GM13977 (cell line): ENCODE measurements at regions not wholly inside any gene's neighbourhood (a gene's known extent, or its start where the extent isn't known, plus 50 kb on each side); places are given as distances from the start of the nearest gene placed in this dataset.
"Not testable (repeated sequence)": the region's sequence is repeated elsewhere in the genome, so short reads cannot be mapped to it uniquely, and the experiment has no call there.

ENCODE experiments used
- DNase-seq: peaks from one replicate; pipeline ENCODE4 v3.0.0; 2012; ENCODE audit warnings: low spot score
- CTCF ChIP-seq: IDR thresholded peaks from 2 replicates; pipeline ENCODE4 v1.5.1; 2012; ENCODE audit warnings: mild to moderate bottlenecking, control low read depth; ENCODE audit not compliant: insufficient read depth; ENCODE audit errors: extremely low read depth, missing control alignments
- in situ Hi-C: fragments of 300-500 bp; cut with MboI; formaldehyde crosslinking; loops from one replicate; pipeline ENCODE4 v1.12.0; 2022; ENCODE audit warnings: low sequenced_read_pairs, low pct_unique_long_range_greater_than_20kb, mixed read lengths, inconsistent platforms; ENCODE audit not compliant: unreplicated experiment

DNA sequence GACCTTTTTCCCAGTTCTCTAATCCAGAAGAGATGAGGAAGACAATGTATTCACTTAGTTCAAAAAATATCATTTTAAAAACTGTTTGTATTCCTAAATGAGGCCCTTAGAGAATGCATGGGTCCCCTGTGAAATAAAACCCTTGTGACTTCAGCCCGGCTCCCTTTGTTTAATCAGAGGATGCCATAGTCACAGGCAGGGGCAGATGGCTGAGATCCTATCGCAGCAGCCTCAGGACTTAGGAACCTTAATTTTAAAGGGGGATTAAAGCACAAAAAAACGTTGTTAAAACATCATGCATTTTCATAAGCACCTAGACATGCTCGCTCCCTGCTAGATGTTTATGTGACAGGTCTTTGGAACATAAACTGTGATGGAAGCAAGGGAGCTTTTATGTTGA is 176.6 kb downstream of the IL20RB start:
- no peak for DNase-seq
- in situ Hi-C loops = no loop called here

GRCh38 chr3:137148406-137148805 is 190.6 kb downstream of the IL20RB start:
- no peak for DNase-seq
- no peak for TF ChIP-seq CTCF
- in situ Hi-C loops = no loop called here

More for the DNA sequence above, 176.6 kb downstream of the IL20RB start:
- no peak for TF ChIP-seq CTCF

DNA sequence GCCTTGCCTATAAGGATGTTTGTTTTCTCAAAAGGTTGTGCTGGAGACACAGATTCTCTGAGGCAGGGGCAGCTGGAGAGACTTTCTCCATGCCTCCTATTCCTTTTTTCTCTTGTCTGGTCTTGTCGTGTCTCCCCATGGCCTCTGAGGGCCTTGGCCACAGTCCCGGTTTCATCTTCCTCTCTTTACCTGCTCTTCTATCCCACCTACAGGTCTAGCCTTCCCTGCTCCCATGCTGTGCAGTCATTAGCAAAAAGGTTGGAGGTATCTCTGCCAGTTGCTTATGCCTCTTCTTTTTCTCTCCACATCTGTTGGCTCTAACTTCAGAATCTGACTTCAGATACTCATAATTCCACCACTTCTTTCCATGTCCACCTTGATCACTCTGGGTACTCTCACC is 191.1 kb downstream of the IL20RB start:
- TF ChIP-seq CTCF = no peak
- in situ Hi-C loops = no loop called here
- DNase-seq = no peak

GRCh38 chr3:137150825-137151224 is 193.0 kb downstream of the IL20RB start:
- in situ Hi-C loops = no loop called here
- DNase-seq = no peak
- TF ChIP-seq CTCF = no peak

DNA sequence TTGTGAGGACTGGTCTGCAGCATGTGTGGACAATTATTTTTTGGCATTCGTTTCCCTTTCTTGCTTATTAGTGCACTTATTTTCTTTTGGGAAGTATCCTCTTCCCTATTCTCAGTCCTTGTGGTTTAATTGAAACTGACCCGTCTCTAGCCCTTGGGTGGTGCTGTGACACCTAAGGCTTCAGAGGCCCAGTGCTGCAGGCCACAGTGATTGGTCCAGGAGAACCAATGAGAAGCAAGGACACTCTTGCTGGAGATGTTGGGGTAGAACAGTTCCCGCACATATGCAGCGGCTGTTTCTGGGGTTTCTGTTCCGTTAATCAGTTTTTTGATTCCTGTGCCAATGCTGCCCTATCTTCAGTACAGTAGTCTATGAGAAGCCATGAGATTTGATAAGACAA is 195.3 kb downstream of the IL20RB start:
- DNase-seq, in situ Hi-C loops: not testable (repeated sequence)

- no peak for DNase-seq
- in situ Hi-C loops = no loop called here
- TF ChIP-seq CTCF = no peak
These were observed 205.6 kb downstream of the IL20RB start for GRCh38 chr3:137163241-137163871.

- no peak for TF ChIP-seq CTCF
- in situ Hi-C loops = no loop called here
These were observed 206.2 kb downstream of the IL20RB start for GRCh38 chr3:137163958-137164357.

More at GRCh38 chr3:137163958-137164357, 206.2 kb downstream of the IL20RB start:
- DNase-seq = no peak
